CD4-positive, alpha-beta memory T cell (primary cell): ENCODE measurements at regions not wholly inside any gene's neighbourhood (a gene's known extent, or its start where the extent isn't known, plus 50 kb on each side); places are given as distances from the start of the nearest gene placed in this dataset.
A peak's percentile ranks its signal among the peaks of the same experiment; 100 is the strongest.

Experiments used
- CTCF ChIA-PET: fragments of 350-600 bp; sonication (Branson Sonifier 250); formaldehyde crosslinking; loops from one replicate; lab custom pipeline; 2021; ENCODE audit warnings: inconsistent platforms; ENCODE audit not compliant: partially characterized antibody; lab: Charles Lee
- POLR2A ChIA-PET: fragments of 350-600 bp; sonication (Branson Sonifier 250); formaldehyde crosslinking; loops from one replicate; lab custom pipeline; 2021; ENCODE audit not compliant: partially characterized antibody; lab: Charles Lee
- DNase-seq, 5 donors: peaks; one replicate each; pipeline versions ENCODE4 v3.0.0 to v3.0.0-alpha.2; 2020 to 2022; ENCODE audit warnings: mixed read lengths in 1 of 5
- H3K27ac ChIP-seq: one replicate; pipeline ENCODE4 v1.7.0; 2013; ENCODE audit warnings: low read depth, low read length
- H3K27me3 ChIP-seq: 2 replicates; pipeline ENCODE4 v1.7.0; 2013; ENCODE audit warnings: mild to moderate bottlenecking, low read length, moderate library complexity; ENCODE audit not compliant: insufficient read depth
- H3K36me3 ChIP-seq: 2 replicates; pipeline ENCODE4 v1.7.0; 2013; ENCODE audit warnings: mild to moderate bottlenecking, low read length, moderate library complexity; ENCODE audit not compliant: insufficient read depth
- H3K4me1 ChIP-seq: 2 replicates; pipeline ENCODE4 v1.7.0; 2013; ENCODE audit warnings: mild to moderate bottlenecking, low read length, moderate library complexity; ENCODE audit not compliant: insufficient read depth
- H3K4me3 ChIP-seq, 2 donors: one replicate each; pipeline ENCODE4 v1.7.0; 2013; ENCODE audit warnings: low read length in 2 of 2, mild to moderate bottlenecking in 1 of 2
- H3K9me3 ChIP-seq, 2 donors: one replicate each; pipeline ENCODE4 v1.7.0; 2013; ENCODE audit warnings: low read length in 2 of 2, control low read depth in 1 of 2; ENCODE audit not compliant: control insufficient read depth in 1 of 2
- H3K27ac Mint-ChIP-seq, 7 donors: one replicate each; pipeline ENCODE4 v1.8.0; 2020 to 2021; ENCODE audit warnings: mixed read lengths in 7 of 7, mild to moderate bottlenecking in 6 of 7, inconsistent platforms in 3 of 7, moderate library complexity in 3 of 7
- H3K27me3 Mint-ChIP-seq, 2 donors: one replicate each; pipeline ENCODE4 v1.8.0; 2020 to 2021; ENCODE audit warnings: mixed read lengths in 2 of 2
- H3K36me3 Mint-ChIP-seq, 2 donors: one replicate each; pipeline ENCODE4 v1.8.0; 2020 to 2021; ENCODE audit warnings: mixed read lengths in 2 of 2, inconsistent platforms in 1 of 2, mild to moderate bottlenecking in 1 of 2
- H3K4me1 Mint-ChIP-seq, 4 donors: one replicate each; pipeline ENCODE4 v1.8.0; 2020 to 2021; ENCODE audit warnings: mixed read lengths in 4 of 4, mild to moderate bottlenecking in 1 of 4
- H3K4me3 Mint-ChIP-seq, 8 donors: one replicate each; pipeline ENCODE4 v1.8.0; 2020 to 2021; ENCODE audit warnings: mixed read lengths in 8 of 8, mild to moderate bottlenecking in 7 of 8, moderate library complexity in 6 of 8, inconsistent platforms in 3 of 8
- H3K9me3 Mint-ChIP-seq, 8 donors: one replicate each; pipeline ENCODE4 v1.8.0; 2020 to 2021; ENCODE audit warnings: mixed read lengths in 8 of 8, mild to moderate bottlenecking in 5 of 8, inconsistent platforms in 3 of 8, moderate library complexity in 1 of 8
- intact Hi-C: fragments of 100-400 bp; cut with micrococcal nuclease; formaldehyde crosslinking; loops from one replicate; pipeline ENCODE4 v1.15.1; 2023

DNA sequence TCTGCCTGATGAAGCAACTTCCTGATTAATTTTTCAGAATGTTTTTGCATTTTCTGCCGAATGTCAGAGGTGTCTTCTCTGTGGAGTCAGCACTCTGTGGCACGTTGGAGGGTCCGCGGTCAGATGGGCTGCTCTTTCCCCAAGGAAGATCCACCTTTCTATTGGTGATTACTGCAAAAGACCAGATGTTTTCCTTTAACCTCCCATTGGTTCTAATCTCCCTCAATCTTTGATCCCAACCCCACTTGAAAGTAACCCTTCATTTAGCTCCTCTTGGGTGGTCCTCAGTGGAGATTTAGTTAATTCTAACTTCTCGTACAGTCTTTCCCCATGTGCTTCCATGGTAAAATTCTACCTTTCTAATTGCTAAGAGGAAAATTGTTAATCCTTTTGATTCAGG, 397.7 kb upstream of the DDHD1 start:
- Mint-ChIP-seq H3K4me3 (no peak overlapping the region), H3K9me3 (peaks cover 0 to 5% (median 1%) of the 10 kb centered on the region in 8 donors), H3K36me3 (no peaks in the 10 kb centered on the region), H3K27me3 (peaks cover 0 to 3% of the 10 kb centered on the region in 2 donors), H3K27ac (no peak overlapping the region), H3K4me1 (no peaks in the 10 kb centered on the region)
- Histone ChIP-seq H3K27ac (no peak overlapping the region), H3K27me3 (no peaks in the 10 kb centered on the region), H3K36me3 (no peaks in the 10 kb centered on the region), H3K9me3 (no peaks in the 10 kb centered on the region), H3K4me3 (no peak overlapping the region), H3K4me1 (no peaks in the 10 kb centered on the region)
- no peak for DNase-seq
- ChIA-PET POLR2A (no interaction called here), CTCF (no interaction called here)
- intact Hi-C loops = no loop called here

DNA sequence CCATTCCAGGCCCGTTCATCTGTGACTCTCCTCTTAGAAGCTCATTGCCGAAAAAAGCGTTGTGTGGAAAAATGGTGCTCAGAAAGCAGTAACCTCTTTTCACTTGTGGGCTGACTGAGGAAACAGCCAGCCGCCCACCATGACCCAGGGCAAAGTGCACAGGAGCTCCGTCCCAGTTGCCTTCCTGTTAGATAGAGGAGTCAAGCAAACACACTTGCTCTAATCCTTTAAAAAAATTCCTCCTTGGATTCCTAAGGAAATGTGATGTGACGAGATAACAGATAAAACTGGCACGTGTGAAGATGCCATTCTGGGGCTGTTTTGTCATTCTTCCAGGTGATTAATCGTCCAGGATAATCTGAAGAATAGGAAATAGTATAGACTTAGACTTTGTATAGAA, 396.8 kb upstream of the DDHD1 start:
- ChIA-PET POLR2A (no interaction called here), CTCF (no interaction called here)
- H3K9me3 ChIP-seq = no peaks in the 10 kb centered on the region
- no peaks in the 10 kb centered on the region for H3K4me1 ChIP-seq
- H3K4me3 ChIP-seq = no peak overlapping the region
- intact Hi-C loops = no loop called here
- Mint-ChIP-seq H3K36me3 (no peaks in the 10 kb centered on the region), H3K9me3 (peaks cover 0 to 7% (median 1%) of the 10 kb centered on the region in 8 donors), H3K27ac (no peak overlapping the region), H3K4me1 (no peaks in the 10 kb centered on the region), H3K4me3 (no peak overlapping the region), H3K27me3 (peaks cover 0 to 3% of the 10 kb centered on the region in 2 donors)
- H3K27me3 ChIP-seq = no peaks in the 10 kb centered on the region
- no peak for DNase-seq
- H3K27ac ChIP-seq = no peak overlapping the region
- H3K36me3 ChIP-seq = no peaks in the 10 kb centered on the region

DNA sequence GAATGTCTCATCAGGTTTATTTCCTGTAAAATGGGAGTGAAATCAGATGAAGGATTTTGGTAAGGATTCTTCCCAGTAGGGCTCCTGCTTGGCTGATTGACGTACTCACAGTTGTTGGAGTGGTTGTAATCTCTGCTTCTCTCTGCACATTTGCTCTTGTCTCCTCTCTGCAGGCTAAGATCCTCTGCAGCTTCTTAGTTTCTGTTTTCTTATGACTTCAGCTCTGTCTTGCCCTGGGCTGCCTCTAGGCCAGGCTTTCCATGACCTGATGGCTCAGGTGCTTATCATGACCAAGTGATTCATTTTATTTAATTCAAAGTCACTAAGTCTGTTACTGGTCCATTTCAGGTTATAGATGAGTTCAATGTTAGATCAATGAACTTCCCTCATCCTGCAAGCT, 394.5 kb upstream of the DDHD1 start:
- H3K27me3 ChIP-seq = no peaks in the 10 kb centered on the region
- ChIA-PET CTCF (interaction anchor here (1.9 kb wide), 1 partner anchor 10 kb away, joined by 6 read pairs; no protein-coding TSS in a partner anchor), POLR2A (no interaction called here)
- H3K4me3 Mint-ChIP-seq = no peak overlapping the region
- peaks cover 0 to 4% (median 1%) of the 10 kb centered on the region in 8 donors for H3K9me3 Mint-ChIP-seq
- no peak overlapping the region for H3K27ac Mint-ChIP-seq
- no peak for DNase-seq
- H3K9me3 ChIP-seq = no peaks in the 10 kb centered on the region
- intact Hi-C loops = no loop called here
- H3K4me1 Mint-ChIP-seq = no peaks in the 10 kb centered on the region
- no peaks in the 10 kb centered on the region for H3K36me3 Mint-ChIP-seq
- no peak overlapping the region for H3K4me3 ChIP-seq
- no peaks in the 10 kb centered on the region for H3K36me3 ChIP-seq
- peaks cover 0 to 3% of the 10 kb centered on the region in 2 donors for H3K27me3 Mint-ChIP-seq
- H3K27ac ChIP-seq = no peak overlapping the region
- no peaks in the 10 kb centered on the region for H3K4me1 ChIP-seq

DNA sequence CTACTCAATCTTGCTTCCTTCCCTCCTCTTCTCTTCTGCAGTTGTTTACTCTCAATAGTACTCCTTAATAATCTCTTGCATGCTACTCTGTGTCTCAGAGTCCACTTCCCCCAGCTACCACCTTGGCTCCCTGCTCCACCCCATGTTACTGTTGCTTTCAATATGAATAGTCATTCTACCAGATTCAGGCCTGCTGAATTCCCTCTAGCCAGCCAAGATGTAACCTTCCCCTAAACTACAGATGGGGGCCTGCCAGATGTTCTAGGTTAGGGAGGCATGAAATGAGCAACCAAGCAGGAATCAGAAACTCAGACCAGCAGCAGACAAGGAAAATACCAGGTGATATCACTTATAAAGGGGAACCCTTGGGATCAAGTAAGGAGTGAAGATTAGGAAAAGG, 392.1 kb upstream of the DDHD1 start:
- H3K4me1 ChIP-seq = no peaks in the 10 kb centered on the region
- DNase-seq = no peak
- peaks cover 0 to 4% (median 1%) of the 10 kb centered on the region in 8 donors for H3K9me3 Mint-ChIP-seq
- POLR2A ChIA-PET = no interaction called here
- H3K4me1 Mint-ChIP-seq = no peaks in the 10 kb centered on the region
- H3K4me3 ChIP-seq = no peak overlapping the region
- no peaks in the 10 kb centered on the region for H3K36me3 ChIP-seq
- H3K9me3 ChIP-seq = no peaks in the 10 kb centered on the region
- no peak overlapping the region for H3K4me3 Mint-ChIP-seq
- intact Hi-C loops = no loop called here
- no peaks in the 10 kb centered on the region for H3K36me3 Mint-ChIP-seq
- peaks cover 0 to 3% of the 10 kb centered on the region in 2 donors for H3K27me3 Mint-ChIP-seq
- H3K27me3 ChIP-seq = no peaks in the 10 kb centered on the region
- H3K27ac Mint-ChIP-seq = no peak overlapping the region
- H3K27ac ChIP-seq = no peak overlapping the region
- CTCF ChIA-PET = no interaction called here

DNA sequence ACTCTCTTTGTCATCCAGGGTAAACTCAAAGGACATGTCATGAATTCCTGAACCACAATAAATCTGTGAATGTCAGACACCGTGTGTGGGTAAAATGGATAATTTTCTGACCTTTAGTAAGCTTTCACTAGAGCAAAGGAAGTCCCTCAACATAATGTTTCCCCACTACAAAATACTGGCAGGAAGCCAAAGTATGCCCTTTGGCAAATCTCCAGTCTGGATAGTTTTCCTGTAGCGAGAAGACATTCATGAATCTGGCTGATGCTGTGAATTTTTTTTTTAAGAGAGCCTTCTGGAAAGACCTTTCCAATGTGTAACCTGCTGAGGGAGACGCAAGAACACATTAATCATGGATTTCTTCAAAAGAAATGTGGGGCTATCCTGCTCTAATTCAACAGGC, 389.6 kb upstream of the DDHD1 start:
- no peaks in the 10 kb centered on the region for H3K36me3 ChIP-seq
- Mint-ChIP-seq H3K36me3 (no peaks in the 10 kb centered on the region), H3K9me3 (peaks cover 0 to 3% (median 0%) of the 10 kb centered on the region in 8 donors), H3K4me1 (no peaks in the 10 kb centered on the region), H3K4me3 (no peak overlapping the region), H3K27me3 (no peaks in the 10 kb centered on the region), H3K27ac (no peak overlapping the region)
- H3K4me3 ChIP-seq = no peak overlapping the region
- no peaks in the 10 kb centered on the region for H3K4me1 ChIP-seq
- no peak overlapping the region for H3K27ac ChIP-seq
- CTCF ChIA-PET = interaction anchor here (1.0 kb wide), 1 partner anchor 805 kb away, joined by 3 read pairs; no protein-coding TSS in a partner anchor
- no peaks in the 10 kb centered on the region for H3K9me3 ChIP-seq
- no peak for DNase-seq
- POLR2A ChIA-PET = no interaction called here
- intact Hi-C loops = no loop called here
- no peaks in the 10 kb centered on the region for H3K27me3 ChIP-seq

DNA sequence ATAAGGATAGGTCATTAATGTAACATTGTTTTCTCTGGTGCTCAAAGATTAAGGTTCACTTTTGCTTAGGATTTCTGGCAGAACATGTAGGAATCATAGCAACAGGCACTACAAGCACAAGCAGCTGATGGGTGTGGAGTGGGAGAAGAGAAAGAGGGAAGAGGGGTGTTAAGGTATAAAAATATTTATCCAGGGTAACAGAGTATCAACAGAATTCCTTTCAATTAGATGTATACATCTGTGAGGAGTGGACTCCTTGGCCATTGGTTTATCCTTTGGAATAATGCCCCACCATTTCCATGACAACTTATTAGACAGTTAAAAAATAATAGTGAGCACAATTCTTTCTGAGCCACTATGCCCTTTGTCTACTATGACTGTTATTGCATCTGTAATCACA, 388.3 kb upstream of the DDHD1 start:
- Mint-ChIP-seq H3K4me1 (no peaks in the 10 kb centered on the region), H3K36me3 (no peaks in the 10 kb centered on the region), H3K27ac (no peak overlapping the region), H3K9me3 (peaks cover 0 to 1% (median 0%) of the 10 kb centered on the region in 8 donors), H3K27me3 (no peaks in the 10 kb centered on the region), H3K4me3 (no peak overlapping the region)
- no peak for DNase-seq
- intact Hi-C loops = no loop called here
- Histone ChIP-seq H3K9me3 (no peaks in the 10 kb centered on the region), H3K4me1 (no peaks in the 10 kb centered on the region), H3K36me3 (no peaks in the 10 kb centered on the region), H3K27ac (no peak overlapping the region), H3K27me3 (no peaks in the 10 kb centered on the region), H3K4me3 (no peak overlapping the region)
- POLR2A ChIA-PET = no interaction called here
- CTCF ChIA-PET = no interaction called here

DNA sequence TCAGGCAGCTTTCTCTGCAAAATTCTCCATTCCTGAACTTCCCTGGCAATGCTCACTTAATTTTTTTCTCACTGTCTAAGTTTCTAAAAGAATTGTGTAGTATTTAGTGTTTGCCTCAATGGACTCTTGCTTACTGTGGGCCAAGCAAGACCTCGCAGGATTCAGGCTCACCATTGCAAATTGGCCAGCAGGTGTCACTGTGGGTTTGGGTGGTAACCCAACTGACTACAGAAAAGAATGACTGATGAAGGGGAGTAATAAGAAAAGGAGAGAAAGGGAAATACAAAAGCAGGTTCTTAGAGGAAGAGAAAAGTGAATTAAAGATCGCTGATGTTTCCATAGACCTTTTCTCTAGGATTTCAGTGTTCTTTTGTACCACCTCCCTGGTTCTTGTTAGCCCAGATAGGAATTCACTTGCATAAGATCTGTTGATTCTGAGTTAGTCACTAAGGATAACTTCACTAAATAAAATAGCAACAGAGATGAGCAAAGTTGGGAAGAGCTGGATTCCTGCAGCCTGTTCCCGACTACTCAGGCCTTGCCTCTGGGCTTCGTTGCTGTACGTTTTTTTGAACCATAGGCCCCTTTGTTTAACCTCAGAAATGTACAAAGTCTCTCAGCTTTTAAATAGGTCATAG, 386.5 kb upstream of the DDHD1 start:
- intact Hi-C loops = no loop called here
- Histone ChIP-seq H3K27ac (no peak overlapping the region), H3K27me3 (no peaks in the 10 kb centered on the region), H3K4me1 (no peaks in the 10 kb centered on the region), H3K9me3 (no peaks in the 10 kb centered on the region), H3K4me3 (no peak overlapping the region), H3K36me3 (no peaks in the 10 kb centered on the region)
- H3K4me3 Mint-ChIP-seq = no peak overlapping the region
- no peaks in the 10 kb centered on the region for H3K36me3 Mint-ChIP-seq
- no peak overlapping the region for H3K27ac Mint-ChIP-seq
- DNase-seq = peak in 3 of 5 donors; percentile 1 to 14 (median 13)
- H3K4me1 Mint-ChIP-seq = no peaks in the 10 kb centered on the region
- ChIA-PET POLR2A (no interaction called here), CTCF (interaction anchor here (1.0 to 2.9 kb wide), 3 partner anchors 13 to 808 kb away, joined by 3 to 9 read pairs (median 3); no protein-coding TSS in a partner anchor)
- no peaks in the 10 kb centered on the region for H3K27me3 Mint-ChIP-seq
- H3K9me3 Mint-ChIP-seq = no peaks in the 10 kb centered on the region
